Activated T-cell treated with anti-CD3 and anti-CD28 coated beads, Interleukin-2, amount 50 U/mL, for 4 hours (primary cell): ENCODE measurements at regions not wholly inside any gene's neighbourhood (a gene's known extent, or its start where the extent isn't known, plus 50 kb on each side); places are given as distances from the start of the nearest gene placed in this dataset.

Experiments used
- ATAC-seq, 2 donors: fragments of 200-7000 bp; cut with Tn5 transposase; one replicate each; pipeline ENCODE4 v1.10.0; 2021
- DNase-seq: peaks from one replicate; pipeline ENCODE4 v3.0.0-alpha.2; 2020
- H3K27me3 Mint-ChIP-seq: one replicate; pipeline ENCODE4 v1.8.0; 2021; ENCODE audit warnings: low read depth, mixed read lengths
- H3K36me3 Mint-ChIP-seq: one replicate; pipeline ENCODE4 v1.8.0; 2022; ENCODE audit warnings: mixed read lengths; ENCODE audit not compliant: insufficient read depth
- H3K4me1 Mint-ChIP-seq: one replicate; pipeline ENCODE4 v1.8.0; 2021; ENCODE audit warnings: low read depth, mixed read lengths
- H3K4me3 Mint-ChIP-seq: one replicate; pipeline ENCODE4 v1.8.0; 2021; ENCODE audit warnings: mild to moderate bottlenecking, moderate library complexity, mixed read lengths
- H3K9me3 Mint-ChIP-seq: one replicate; pipeline ENCODE4 v1.8.0; 2021; ENCODE audit warnings: mixed read lengths

- peaks cover 4% of the 10 kb centered on the region for H3K9me3 Mint-ChIP-seq
- no peaks in the 10 kb centered on the region for H3K27me3 Mint-ChIP-seq
- DNase-seq (no peak), ATAC-seq (no peak)
- H3K4me1 Mint-ChIP-seq, result no peaks in the 10 kb centered on the region
- no peaks in the 10 kb centered on the region for H3K36me3 Mint-ChIP-seq
- no peak overlapping the region for H3K4me3 Mint-ChIP-seq
Measured at GRCh38 chr2:52084759-52085158, 1052.8 kb upstream of the NRXN1 start.

- ATAC-seq (no peak), DNase-seq (no peak)
- Mint-ChIP-seq H3K4me3 (no peak overlapping the region), H3K4me1 (no peaks in the 10 kb centered on the region), H3K27me3 (no peaks in the 10 kb centered on the region), H3K36me3 (no peaks in the 10 kb centered on the region), H3K9me3 (peaks cover 4% of the 10 kb centered on the region)
Measured at GRCh38 chr2:52083214-52083613, 1051.3 kb upstream of the NRXN1 start.

- ATAC-seq (no peak), DNase-seq (no peak)
- no peaks in the 10 kb centered on the region for H3K27me3 Mint-ChIP-seq
- no peaks in the 10 kb centered on the region for H3K4me1 Mint-ChIP-seq
- H3K36me3 Mint-ChIP-seq, result no peaks in the 10 kb centered on the region
- peaks cover 4% of the 10 kb centered on the region for H3K9me3 Mint-ChIP-seq
- no peak overlapping the region for H3K4me3 Mint-ChIP-seq
Measured at GRCh38 chr2:52082646-52083045, 1050.7 kb upstream of the NRXN1 start.

DNA sequence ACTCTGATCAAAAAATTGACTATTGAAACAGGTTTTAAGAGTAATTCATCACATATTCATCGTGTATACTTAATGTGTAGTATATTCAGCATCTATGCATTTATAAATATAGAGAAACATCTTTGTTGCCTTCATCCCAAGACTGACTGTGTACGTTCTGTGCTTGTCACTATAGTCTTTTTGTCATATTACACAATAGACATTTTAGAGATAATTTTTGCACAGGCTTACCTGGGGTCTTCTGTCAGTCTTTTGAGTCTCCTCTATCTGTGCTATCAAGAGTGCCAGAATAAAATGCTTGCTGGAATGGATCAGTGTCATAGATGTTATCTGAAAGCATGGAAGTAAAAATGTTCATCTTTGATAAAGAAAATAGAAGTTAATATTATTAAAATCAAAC lies 1047.7 kb upstream of the NRXN1 start:
- ATAC-seq (no peak), DNase-seq (no peak)
- Mint-ChIP-seq H3K4me3 (no peak overlapping the region), H3K27me3 (no peaks in the 10 kb centered on the region), H3K4me1 (no peaks in the 10 kb centered on the region), H3K36me3 (no peaks in the 10 kb centered on the region), H3K9me3 (peaks cover 13% of the 10 kb centered on the region)

DNA sequence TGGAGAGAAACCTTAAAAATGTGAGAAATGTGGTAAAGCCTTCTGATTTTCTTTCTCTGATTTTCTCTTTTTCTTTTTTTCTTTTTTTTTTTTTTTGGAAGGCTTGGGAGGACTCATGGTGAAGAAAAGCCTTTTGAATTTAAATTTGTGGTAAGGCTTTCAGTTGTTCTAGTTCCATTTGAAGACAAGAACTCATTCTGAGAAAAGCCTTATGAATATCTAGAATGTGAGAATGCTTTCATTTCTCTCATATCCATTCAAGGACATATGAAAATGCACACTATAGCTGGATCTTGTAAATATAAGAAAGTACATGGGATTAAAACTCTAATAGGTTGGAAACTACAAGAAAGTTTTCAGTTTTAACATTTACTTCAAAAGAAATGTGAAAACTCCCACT lies 1045.2 kb upstream of the NRXN1 start:
- no peaks in the 10 kb centered on the region for H3K36me3 Mint-ChIP-seq
- H3K4me3 Mint-ChIP-seq, result no peak overlapping the region
- no peak for DNase-seq
- no peak for ATAC-seq
- no peaks in the 10 kb centered on the region for H3K4me1 Mint-ChIP-seq
- peaks cover 15% of the 10 kb centered on the region for H3K9me3 Mint-ChIP-seq
- no peaks in the 10 kb centered on the region for H3K27me3 Mint-ChIP-seq

GRCh38 chr2:52074130-52074719 lies 1042.3 kb upstream of the NRXN1 start:
- Mint-ChIP-seq H3K9me3 (peaks cover 15% of the 10 kb centered on the region), H3K27me3 (no peaks in the 10 kb centered on the region), H3K4me1 (no peaks in the 10 kb centered on the region), H3K36me3 (no peaks in the 10 kb centered on the region), H3K4me3 (no peak overlapping the region)
- DNase-seq (no peak), ATAC-seq (no peak)

DNA sequence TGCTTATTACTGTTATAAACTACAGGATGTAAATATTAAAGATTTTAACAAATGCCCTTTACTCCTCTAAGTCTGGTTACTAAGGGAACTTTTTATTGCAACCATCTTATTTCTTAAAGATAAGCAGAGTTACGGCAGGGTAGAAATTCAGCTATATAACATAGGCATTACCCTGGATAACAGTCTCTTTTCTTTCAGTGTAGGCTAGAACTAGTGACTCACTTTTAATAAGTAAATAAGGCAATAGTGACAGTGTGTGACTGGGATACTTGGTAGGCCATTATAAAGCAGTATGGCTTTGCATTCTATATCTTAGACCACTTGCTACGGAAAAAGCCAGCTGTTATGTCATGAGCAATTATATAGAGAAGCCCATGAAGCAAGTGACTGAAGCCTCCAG lies 1041.0 kb upstream of the NRXN1 start:
- H3K36me3 Mint-ChIP-seq, result no peaks in the 10 kb centered on the region
- no peak for ATAC-seq
- H3K4me3 Mint-ChIP-seq, result no peak overlapping the region
- no peaks in the 10 kb centered on the region for H3K27me3 Mint-ChIP-seq
- DNase-seq, result no peak
- H3K9me3 Mint-ChIP-seq, result peaks cover 15% of the 10 kb centered on the region
- H3K4me1 Mint-ChIP-seq, result no peaks in the 10 kb centered on the region

DNA sequence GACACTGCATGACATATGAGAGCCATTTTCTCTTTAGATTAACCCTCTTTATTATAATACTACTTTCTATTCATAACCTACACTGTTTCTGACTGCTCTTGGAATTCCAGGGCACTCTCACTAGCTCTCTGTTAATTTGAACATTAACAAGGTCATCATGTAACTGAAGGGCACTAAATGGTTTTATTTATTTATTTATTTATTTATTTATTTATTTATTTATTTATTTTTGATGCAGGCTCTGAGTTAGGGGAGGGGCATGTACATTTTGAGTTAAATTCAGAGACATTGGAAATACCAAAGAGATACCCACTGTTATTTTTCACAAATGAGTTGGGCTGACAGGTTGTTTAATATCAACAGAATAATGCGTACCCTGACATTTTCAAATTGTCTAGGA lies 1038.7 kb upstream of the NRXN1 start:
- DNase-seq (no peak), ATAC-seq (no peak)
- Mint-ChIP-seq H3K9me3 (peaks cover 10% of the 10 kb centered on the region), H3K4me3 (no peak overlapping the region), H3K36me3 (no peaks in the 10 kb centered on the region), H3K27me3 (no peaks in the 10 kb centered on the region), H3K4me1 (no peaks in the 10 kb centered on the region)

DNA sequence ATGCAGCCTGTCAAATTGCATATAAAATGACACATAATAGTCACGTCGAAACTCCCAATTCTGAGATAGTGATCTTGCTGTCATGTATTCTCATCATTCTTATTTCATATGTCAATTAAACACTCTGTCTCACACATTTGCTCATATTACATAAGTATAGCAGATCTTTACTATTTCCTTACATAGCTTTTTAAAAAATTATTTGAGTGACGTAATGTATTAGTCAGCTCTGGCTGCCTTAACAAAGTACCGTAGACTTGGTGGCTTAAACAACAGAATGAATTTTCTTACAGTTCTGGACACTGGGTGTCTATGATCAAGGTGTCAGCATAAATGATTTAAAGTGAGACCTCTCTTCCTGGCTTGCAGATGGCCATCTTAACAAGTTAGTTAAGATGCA lies 1032.3 kb upstream of the NRXN1 start:
- DNase-seq (no peak), ATAC-seq (no peak)
- Mint-ChIP-seq H3K4me1 (no peaks in the 10 kb centered on the region), H3K36me3 (no peaks in the 10 kb centered on the region), H3K4me3 (no peak overlapping the region), H3K27me3 (no peaks in the 10 kb centered on the region), H3K9me3 (peaks cover 19% of the 10 kb centered on the region)

- no peaks in the 10 kb centered on the region for H3K4me1 Mint-ChIP-seq
- no peak overlapping the region for H3K4me3 Mint-ChIP-seq
- DNase-seq, result no peak
- ATAC-seq, result no peak
- H3K36me3 Mint-ChIP-seq, result no peaks in the 10 kb centered on the region
- no peaks in the 10 kb centered on the region for H3K27me3 Mint-ChIP-seq
- peaks cover 23% of the 10 kb centered on the region for H3K9me3 Mint-ChIP-seq
Measured at GRCh38 chr2:52054824-52055223, 1022.9 kb upstream of the NRXN1 start.

- Mint-ChIP-seq H3K4me3 (no peak overlapping the region), H3K27me3 (no peaks in the 10 kb centered on the region), H3K9me3 (peaks cover 5% of the 10 kb centered on the region), H3K36me3 (no peaks in the 10 kb centered on the region), H3K4me1 (no peaks in the 10 kb centered on the region)
- ATAC-seq (no peak), DNase-seq (no peak)
Measured at GRCh38 chr2:52036853-52037252, 1004.9 kb upstream of the NRXN1 start.

DNA sequence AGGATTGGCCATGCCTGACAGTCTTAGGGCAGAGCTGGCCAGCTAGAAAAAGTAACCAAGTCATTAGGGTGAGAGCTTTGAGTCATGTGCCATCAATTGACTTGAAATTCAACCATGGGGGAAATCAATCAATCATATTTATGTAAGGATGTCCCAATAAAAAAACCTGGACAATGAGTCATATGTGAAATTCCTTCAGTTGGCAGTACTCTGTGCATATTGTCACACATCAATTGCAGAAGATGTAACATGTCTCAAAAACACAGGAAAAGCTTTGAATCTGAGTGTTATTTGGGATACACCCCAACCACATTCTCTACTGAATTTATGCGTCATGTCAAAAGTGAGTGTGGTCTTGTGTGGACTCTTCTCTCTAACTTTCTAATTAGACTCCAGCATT lies 1004.1 kb upstream of the NRXN1 start:
- Mint-ChIP-seq H3K4me3 (no peak overlapping the region), H3K27me3 (no peaks in the 10 kb centered on the region), H3K4me1 (no peaks in the 10 kb centered on the region), H3K36me3 (no peaks in the 10 kb centered on the region), H3K9me3 (peaks cover 5% of the 10 kb centered on the region)
- ATAC-seq (no peak), DNase-seq (no peak)

GRCh38 chr2:52035391-52035790 lies 1003.5 kb upstream of the NRXN1 start:
- Mint-ChIP-seq H3K27me3 (no peaks in the 10 kb centered on the region), H3K4me1 (no peaks in the 10 kb centered on the region), H3K4me3 (no peak overlapping the region), H3K9me3 (peaks cover 9% of the 10 kb centered on the region), H3K36me3 (no peaks in the 10 kb centered on the region)
- DNase-seq, result no peak
- ATAC-seq, result no peak

GRCh38 chr2:52034706-52035105 lies 1002.8 kb upstream of the NRXN1 start:
- peaks cover 9% of the 10 kb centered on the region for H3K9me3 Mint-ChIP-seq
- ATAC-seq (no peak), DNase-seq (no peak)
- no peaks in the 10 kb centered on the region for H3K36me3 Mint-ChIP-seq
- no peak overlapping the region for H3K4me3 Mint-ChIP-seq
- H3K27me3 Mint-ChIP-seq, result no peaks in the 10 kb centered on the region
- H3K4me1 Mint-ChIP-seq, result no peaks in the 10 kb centered on the region

DNA sequence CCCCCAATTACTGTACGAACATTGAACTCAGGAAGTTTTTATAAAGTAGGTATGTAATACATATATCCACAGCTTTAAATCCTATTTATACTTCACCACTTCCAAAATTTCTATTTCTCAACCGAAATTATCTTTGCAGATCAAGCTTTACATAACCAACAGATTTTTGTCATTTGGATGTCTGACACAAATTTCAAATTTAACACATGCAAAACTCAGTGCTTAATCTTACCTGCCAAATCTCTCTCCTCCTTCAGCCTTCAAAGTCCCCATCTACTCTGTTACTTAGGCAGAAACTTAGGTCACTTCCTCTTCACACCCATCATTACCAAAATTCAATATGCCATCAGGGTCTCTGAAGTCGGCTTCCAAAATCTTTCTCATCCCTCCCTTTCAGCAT lies 990.1 kb upstream of the NRXN1 start:
- H3K9me3 Mint-ChIP-seq, result peaks cover 24% of the 10 kb centered on the region
- DNase-seq (no peak), ATAC-seq (no peak)
- no peaks in the 10 kb centered on the region for H3K4me1 Mint-ChIP-seq
- H3K27me3 Mint-ChIP-seq, result no peaks in the 10 kb centered on the region
- H3K4me3 Mint-ChIP-seq, result no peak overlapping the region
- H3K36me3 Mint-ChIP-seq, result no peaks in the 10 kb centered on the region

- H3K36me3 Mint-ChIP-seq, result no peaks in the 10 kb centered on the region
- ATAC-seq, result no peak
- peaks cover 27% of the 10 kb centered on the region for H3K9me3 Mint-ChIP-seq
- H3K4me1 Mint-ChIP-seq, result no peaks in the 10 kb centered on the region
- no peak overlapping the region for H3K4me3 Mint-ChIP-seq
- no peaks in the 10 kb centered on the region for H3K27me3 Mint-ChIP-seq
- no peak for DNase-seq
Measured at GRCh38 chr2:52017646-52018235, 985.8 kb upstream of the NRXN1 start.
